OCI-LY3 (cell line): ENCODE measurements at regions not wholly inside any gene's neighbourhood (a gene's known extent, or its start where the extent isn't known, plus 50 kb on each side); places are given as distances from the start of the nearest gene placed in this dataset.

ENCODE experiments used
- EZH2phosphoT487 ChIP-seq: fragments of 200-600 bp; shearing (Covaris generic); IDR thresholded peaks from 2 replicates; pipeline ENCODE4 v1.6.1; 2018; ENCODE audit warnings: antibody characterized with exemption, mixed run types, low read depth
- TF ChIP-seq, protein P1 (sequence below): fragments of 200-600, 300-600 bp; sonication (generic); IDR thresholded peaks from 2 replicates; pipeline ENCODE4 v1.5.1; 2014; ENCODE audit warnings: antibody characterized with exemption, low read length, low read depth

- TF ChIP-seq, protein P1, sequence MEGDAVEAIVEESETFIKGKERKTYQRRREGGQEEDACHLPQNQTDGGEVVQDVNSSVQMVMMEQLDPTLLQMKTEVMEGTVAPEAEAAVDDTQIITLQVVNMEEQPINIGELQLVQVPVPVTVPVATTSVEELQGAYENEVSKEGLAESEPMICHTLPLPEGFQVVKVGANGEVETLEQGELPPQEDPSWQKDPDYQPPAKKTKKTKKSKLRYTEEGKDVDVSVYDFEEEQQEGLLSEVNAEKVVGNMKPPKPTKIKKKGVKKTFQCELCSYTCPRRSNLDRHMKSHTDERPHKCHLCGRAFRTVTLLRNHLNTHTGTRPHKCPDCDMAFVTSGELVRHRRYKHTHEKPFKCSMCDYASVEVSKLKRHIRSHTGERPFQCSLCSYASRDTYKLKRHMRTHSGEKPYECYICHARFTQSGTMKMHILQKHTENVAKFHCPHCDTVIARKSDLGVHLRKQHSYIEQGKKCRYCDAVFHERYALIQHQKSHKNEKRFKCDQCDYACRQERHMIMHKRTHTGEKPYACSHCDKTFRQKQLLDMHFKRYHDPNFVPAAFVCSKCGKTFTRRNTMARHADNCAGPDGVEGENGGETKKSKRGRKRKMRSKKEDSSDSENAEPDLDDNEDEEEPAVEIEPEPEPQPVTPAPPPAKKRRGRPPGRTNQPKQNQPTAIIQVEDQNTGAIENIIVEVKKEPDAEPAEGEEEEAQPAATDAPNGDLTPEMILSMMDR = no peak
- TF ChIP-seq EZH2phosphoT487 = no peak
Observed at GRCh38 chr5:56450766-56451165, 217.6 kb upstream of the ANKRD55 start.
